Progenitor cell of endocrine pancreas (in vitro differentiated cells): ENCODE measurements at regions not wholly inside any gene's neighbourhood (a gene's known extent, or its start where the extent isn't known, plus 50 kb on each side); places are given as distances from the start of the nearest gene placed in this dataset.

Experiments used
- DNase-seq: peaks from one replicate; pipeline ENCODE4 v3.0.0; 2021; ENCODE audit warnings: low spot score; ENCODE audit not compliant: unreplicated experiment
- H3K27ac Mint-ChIP-seq: 2 replicates; pipeline ENCODE4 v1.8.0; 2021; ENCODE audit warnings: mild to moderate bottlenecking, moderate library complexity, mixed read lengths
- H3K27me3 Mint-ChIP-seq: 2 replicates; pipeline ENCODE4 v1.8.0; 2021; ENCODE audit warnings: mixed read lengths
- H3K36me3 Mint-ChIP-seq: 2 replicates; pipeline ENCODE4 v1.8.0; 2022; ENCODE audit warnings: mixed read lengths; ENCODE audit not compliant: insufficient read depth
- H3K4me1 Mint-ChIP-seq: 2 replicates; pipeline ENCODE4 v1.8.0; 2021; ENCODE audit warnings: low read depth, mixed read lengths
- H3K4me3 Mint-ChIP-seq: 2 replicates; pipeline ENCODE4 v1.8.0; 2021; ENCODE audit warnings: low read depth, mild to moderate bottlenecking, moderate library complexity, mixed read lengths
- H3K9me3 Mint-ChIP-seq: 2 replicates; pipeline ENCODE4 v1.8.0; 2021; ENCODE audit warnings: low read depth, mixed read lengths
- TF ChIP-seq, protein P1 (sequence below): fragments of 200-600 bp; sonication (generic); IDR thresholded peaks from one replicate; pipeline ENCODE4 v1.5.0; 2021; ENCODE audit warnings: antibody characterized with exemption, mild to moderate bottlenecking; ENCODE audit not compliant: unreplicated experiment

DNA sequence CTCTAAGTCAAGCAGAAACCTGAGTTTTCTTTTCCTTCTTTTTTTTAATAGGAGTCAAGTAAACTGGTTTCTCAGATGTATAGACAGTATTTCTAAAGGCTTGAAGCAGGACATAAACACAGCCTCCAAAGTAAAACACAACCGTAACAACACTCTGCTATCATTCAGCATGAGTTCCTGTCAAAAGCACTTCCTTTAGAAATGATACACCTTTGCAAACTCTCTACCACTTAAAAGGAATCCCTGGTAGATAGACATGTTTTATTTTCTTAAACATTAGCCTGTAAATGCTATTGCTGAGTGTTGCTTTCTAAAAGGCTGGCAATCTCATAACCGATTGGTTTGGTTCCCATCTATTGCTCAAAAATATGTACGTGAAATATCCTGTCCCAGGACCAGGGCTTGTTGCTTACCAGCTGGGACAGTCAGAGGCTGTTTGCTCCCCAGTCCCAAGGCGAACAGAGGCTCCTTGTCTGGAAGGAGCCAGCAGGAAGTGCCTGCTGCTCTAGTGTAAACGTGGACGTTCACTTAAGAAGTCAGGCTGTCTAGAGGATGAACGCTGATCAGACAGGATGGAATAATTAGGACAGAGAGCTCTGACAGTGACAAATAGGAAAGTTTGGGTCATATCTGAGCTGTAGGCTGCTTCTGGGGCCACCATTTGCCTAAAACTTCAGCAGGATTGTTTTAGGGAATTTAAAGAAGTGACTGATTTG, 173.9 kb upstream of the KLF3 start:
- H3K27me3 Mint-ChIP-seq: no peaks in the 10 kb centered on the region
- peak overlapping the region; percentile 93 for H3K27ac Mint-ChIP-seq
- TF ChIP-seq, protein P1, sequence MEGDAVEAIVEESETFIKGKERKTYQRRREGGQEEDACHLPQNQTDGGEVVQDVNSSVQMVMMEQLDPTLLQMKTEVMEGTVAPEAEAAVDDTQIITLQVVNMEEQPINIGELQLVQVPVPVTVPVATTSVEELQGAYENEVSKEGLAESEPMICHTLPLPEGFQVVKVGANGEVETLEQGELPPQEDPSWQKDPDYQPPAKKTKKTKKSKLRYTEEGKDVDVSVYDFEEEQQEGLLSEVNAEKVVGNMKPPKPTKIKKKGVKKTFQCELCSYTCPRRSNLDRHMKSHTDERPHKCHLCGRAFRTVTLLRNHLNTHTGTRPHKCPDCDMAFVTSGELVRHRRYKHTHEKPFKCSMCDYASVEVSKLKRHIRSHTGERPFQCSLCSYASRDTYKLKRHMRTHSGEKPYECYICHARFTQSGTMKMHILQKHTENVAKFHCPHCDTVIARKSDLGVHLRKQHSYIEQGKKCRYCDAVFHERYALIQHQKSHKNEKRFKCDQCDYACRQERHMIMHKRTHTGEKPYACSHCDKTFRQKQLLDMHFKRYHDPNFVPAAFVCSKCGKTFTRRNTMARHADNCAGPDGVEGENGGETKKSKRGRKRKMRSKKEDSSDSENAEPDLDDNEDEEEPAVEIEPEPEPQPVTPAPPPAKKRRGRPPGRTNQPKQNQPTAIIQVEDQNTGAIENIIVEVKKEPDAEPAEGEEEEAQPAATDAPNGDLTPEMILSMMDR: no peak
- no peaks in the 10 kb centered on the region for H3K9me3 Mint-ChIP-seq
- no peak for DNase-seq
- H3K4me3 Mint-ChIP-seq: no peak overlapping the region
- H3K36me3 Mint-ChIP-seq: no peaks in the 10 kb centered on the region
- peaks cover 29% of the 10 kb centered on the region for H3K4me1 Mint-ChIP-seq

DNA sequence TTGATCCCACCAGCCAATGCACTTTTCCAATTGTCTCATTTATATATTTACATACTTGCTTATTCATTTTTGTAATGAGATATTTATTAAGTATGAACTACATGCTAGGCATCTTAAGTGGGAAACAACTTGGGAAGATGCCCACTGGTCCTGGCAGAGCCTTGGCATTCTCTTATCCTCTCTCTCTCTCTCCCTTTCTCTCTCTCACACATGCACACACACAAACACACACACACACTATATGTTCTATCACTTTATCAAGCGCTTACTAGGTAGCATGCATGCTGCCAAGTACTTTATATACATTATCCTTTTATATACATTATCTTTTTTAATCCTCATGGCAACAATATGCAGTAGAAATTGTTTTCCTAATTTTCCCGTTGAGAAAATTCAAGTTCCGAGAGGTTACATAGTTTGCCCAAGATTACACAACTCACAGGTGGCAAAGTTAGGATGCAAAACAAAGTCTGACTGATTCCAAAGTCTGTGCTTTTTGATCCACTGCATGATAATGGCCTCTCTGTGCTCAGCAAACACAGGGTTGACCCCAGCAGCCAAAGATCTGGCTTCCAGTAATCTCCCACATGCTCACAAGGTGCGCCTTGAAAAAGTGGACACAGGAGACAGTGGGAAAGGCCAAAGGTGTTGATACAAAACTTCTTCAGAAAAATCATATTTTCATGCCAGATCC, 173.1 kb upstream of the KLF3 start:
- no peaks in the 10 kb centered on the region for H3K27me3 Mint-ChIP-seq
- no peaks in the 10 kb centered on the region for H3K9me3 Mint-ChIP-seq
- no peak for DNase-seq
- H3K4me1 Mint-ChIP-seq: peaks cover 29% of the 10 kb centered on the region
- no peak overlapping the region for H3K27ac Mint-ChIP-seq
- no peaks in the 10 kb centered on the region for H3K36me3 Mint-ChIP-seq
- TF ChIP-seq, protein P1: no peak
- H3K4me3 Mint-ChIP-seq: no peak overlapping the region

DNA sequence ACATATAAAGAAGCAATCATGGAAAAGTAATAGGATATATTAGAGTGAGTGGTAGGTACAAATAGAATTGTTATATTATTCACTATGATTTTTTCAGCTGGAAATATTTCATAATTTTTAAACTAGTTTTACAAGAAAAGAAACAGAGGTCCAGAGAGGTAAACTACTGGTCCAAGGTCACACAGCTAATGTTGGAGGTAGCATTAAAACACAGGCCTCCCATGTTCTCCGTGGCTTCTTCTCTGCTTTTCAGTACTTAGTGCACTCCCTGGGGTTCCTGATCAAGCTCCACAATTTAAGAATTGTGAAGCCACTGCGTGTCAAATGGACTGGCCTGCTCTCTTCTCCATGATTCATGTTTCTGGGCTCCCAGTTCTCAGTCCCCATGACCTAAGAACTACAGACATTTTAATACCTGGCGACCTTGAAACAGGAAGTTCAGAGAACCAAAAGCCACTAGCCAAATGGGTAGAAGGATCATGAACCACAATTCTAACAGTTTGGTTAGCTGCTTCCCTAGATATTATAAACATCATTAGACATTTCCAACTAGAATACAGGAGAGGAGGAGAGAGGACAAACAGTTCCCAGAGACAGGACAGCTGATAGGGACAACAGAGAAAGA, 172.0 kb upstream of the KLF3 start:
- Mint-ChIP-seq H3K4me3 (no peak overlapping the region), H3K9me3 (no peaks in the 10 kb centered on the region), H3K27ac (no peak overlapping the region), H3K4me1 (peaks cover 29% of the 10 kb centered on the region), H3K27me3 (no peaks in the 10 kb centered on the region), H3K36me3 (no peaks in the 10 kb centered on the region)
- TF ChIP-seq, protein P1: no peak
- DNase-seq: no peak

DNA sequence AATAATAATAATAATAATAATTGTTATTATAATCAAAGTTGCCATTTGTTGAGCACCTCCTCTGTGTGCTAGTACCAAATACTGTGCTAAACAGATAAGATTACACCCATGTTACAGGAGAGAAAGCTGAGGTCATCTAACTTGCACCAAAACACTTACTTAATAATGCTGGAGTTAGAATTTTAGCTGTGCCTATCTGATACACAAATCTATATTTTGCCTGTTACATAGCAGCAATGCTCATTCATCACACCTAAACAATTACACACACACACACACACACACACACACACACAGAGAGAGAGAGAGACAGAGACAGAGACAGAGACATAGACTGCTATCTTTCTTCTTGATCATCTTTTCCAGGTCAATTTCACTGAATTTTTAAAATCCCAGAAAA, 170.9 kb upstream of the KLF3 start:
- no peak for DNase-seq
- Mint-ChIP-seq H3K4me3 (no peak overlapping the region), H3K36me3 (no peaks in the 10 kb centered on the region), H3K4me1 (peaks cover 29% of the 10 kb centered on the region), H3K9me3 (no peaks in the 10 kb centered on the region), H3K27ac (no peak overlapping the region), H3K27me3 (no peaks in the 10 kb centered on the region)
- TF ChIP-seq, protein P1: no peak

DNA sequence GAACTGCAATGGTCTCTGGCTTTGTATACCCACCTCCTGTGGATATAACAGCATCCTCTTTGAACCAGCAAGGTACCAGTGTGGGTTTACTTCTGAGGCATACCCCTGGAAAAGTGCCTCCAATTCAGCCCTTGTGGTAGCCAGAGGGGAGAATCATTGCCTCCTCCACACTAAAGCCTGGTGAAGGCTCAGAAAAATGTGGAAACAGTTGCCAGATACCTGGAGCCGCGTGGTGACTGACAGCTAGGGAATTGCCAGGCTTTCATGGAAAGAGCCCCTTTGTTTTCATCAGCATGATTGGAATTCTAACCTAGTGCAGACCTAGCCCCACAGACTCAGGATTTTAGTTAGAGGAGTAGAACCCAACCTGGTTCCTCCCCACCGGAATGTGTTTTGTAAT, 168.6 kb upstream of the KLF3 start:
- H3K4me3 Mint-ChIP-seq: no peak overlapping the region
- no peaks in the 10 kb centered on the region for H3K27me3 Mint-ChIP-seq
- peaks cover 12% of the 10 kb centered on the region for H3K4me1 Mint-ChIP-seq
- H3K36me3 Mint-ChIP-seq: no peaks in the 10 kb centered on the region
- no peak overlapping the region for H3K27ac Mint-ChIP-seq
- no peak for DNase-seq
- TF ChIP-seq, protein P1: no peak
- H3K9me3 Mint-ChIP-seq: no peaks in the 10 kb centered on the region
